ENCODE measurements at regions not wholly inside any gene's neighbourhood (a gene's known extent, or its start where the extent isn't known, plus 50 kb on each side); places are given as distances from the start of the nearest gene placed in this dataset.

DNA sequence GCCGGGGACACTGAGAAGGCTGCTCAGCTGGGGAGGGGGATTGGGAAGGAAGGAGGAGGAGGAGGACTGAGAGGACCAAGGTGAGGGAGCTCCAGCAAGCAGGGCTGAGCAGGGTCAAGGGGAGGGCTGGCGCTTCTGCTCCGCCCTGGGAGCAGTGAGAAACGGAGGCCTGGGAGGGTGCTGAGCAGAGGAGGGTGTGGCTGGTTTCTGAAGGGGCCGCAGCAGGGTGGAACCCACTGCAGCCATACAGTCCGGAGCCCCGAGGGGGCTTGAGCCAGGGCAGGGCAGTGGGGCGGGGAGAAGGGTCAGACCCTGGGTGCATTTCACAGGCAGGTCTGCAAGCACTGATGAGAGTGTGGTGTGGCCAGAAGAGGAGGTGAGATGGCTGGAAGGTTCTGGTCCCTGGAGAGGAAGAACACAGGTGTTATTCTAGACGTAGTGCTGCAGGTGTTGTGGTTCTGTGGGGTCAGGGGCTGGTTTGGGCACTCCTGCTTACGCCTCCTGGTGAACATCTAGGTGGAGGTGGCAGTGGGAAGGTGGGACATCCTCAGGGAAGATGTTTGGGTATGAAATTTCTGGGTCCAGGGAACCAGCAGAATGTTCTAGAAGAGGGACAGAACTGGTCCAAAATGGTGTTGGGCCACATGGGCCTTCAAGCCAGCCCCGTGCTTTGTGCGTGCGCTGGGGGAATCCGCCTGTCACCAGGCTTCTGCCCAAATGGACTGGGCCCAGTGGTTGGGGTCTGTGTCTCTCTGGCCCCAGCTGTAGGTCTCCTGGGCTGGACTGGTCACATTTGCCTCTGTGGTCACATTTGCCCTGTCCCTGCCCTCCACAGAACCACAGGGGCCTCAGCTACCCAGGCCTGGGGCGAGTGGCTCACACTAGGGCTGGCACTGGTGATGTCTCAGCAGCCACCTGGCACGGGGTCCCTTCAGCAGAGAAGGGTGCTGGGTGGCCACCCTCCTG is 714.7 kb downstream of the BRD1 start:
- Histone ChIP-seq H3K36me3 (ENCODE audit: insufficient read depth in 1 of 2, low read depth in 1 of 2) (no peaks in the 10 kb centered on the region), H3K4me3 (no peak overlapping the region), H3K4me1 (no peaks in the 10 kb centered on the region), H3K27me3 (ENCODE audit: insufficient read depth in 3 of 3, low read length in 2 of 3) (peaks cover 0 to 8% (median 4%) of the 10 kb centered on the region in 3 donors), H3K9me3 (no peaks in the 10 kb centered on the region), H3K27ac (no peak overlapping the region)
- ATAC-seq = no peak
- TF ChIP-seq, protein P1, sequence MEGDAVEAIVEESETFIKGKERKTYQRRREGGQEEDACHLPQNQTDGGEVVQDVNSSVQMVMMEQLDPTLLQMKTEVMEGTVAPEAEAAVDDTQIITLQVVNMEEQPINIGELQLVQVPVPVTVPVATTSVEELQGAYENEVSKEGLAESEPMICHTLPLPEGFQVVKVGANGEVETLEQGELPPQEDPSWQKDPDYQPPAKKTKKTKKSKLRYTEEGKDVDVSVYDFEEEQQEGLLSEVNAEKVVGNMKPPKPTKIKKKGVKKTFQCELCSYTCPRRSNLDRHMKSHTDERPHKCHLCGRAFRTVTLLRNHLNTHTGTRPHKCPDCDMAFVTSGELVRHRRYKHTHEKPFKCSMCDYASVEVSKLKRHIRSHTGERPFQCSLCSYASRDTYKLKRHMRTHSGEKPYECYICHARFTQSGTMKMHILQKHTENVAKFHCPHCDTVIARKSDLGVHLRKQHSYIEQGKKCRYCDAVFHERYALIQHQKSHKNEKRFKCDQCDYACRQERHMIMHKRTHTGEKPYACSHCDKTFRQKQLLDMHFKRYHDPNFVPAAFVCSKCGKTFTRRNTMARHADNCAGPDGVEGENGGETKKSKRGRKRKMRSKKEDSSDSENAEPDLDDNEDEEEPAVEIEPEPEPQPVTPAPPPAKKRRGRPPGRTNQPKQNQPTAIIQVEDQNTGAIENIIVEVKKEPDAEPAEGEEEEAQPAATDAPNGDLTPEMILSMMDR (IDR thresholded peaks at IDR 0.05) = no peak
- intact Hi-C loops (cut with DNase I) = no loop called here
- no peak for DNase-seq
- 69 to 77% (median 75%) methylated on average over 16 of the region's 16 CpGs for WGBS, 3 donors

DNA sequence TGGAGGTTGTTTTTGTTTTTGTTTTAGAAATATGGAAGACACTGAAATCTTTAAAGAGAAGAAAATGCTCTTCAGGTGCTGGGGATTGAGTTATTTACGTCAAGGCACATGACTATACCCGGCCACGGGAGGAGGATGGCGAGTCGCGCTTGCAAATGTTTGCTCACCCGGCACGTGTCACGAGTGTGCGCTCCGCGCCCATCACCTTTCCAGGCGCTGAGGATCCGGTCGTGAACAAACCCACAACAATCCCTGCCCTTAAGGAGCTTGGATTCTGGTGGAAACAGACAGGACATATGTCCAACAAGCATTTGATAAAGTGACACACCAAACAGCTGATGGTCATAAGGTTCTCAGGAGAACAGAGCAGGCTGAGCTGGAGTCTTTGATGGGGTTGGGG is 715.5 kb downstream of the BRD1 start:
- ATAC-seq = no peak
- H3K27me3 ChIP-seq (ENCODE audit: insufficient read depth in 3 of 3, low read length in 2 of 3) = peaks cover 0 to 8% (median 2%) of the 10 kb centered on the region in 3 donors
- 84 to 87% (median 86%) methylated on average over 15 of the region's 15 CpGs for WGBS, 3 donors

DNA sequence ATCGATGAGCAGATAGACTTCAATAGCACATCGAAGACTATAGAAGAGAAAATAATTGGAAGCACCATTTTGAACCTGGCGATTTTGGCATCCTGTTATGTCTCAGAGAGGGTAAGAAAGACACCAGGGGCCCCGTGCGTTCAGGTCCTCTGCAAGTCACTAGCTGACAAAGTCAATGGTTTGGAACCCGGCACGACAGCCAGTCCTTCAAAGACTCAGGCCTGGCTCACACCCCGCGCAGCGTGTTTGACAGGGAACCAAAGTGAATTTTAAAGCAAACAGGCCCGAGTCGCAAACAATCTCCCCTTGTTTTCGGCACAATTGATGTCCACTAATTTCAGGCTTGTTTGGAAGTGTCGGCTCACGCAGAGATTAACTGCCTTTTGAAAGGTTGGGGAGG is 716.6 kb downstream of the BRD1 start:
- intact Hi-C loops (cut with DNase I) = no loop called here
- TF ChIP-seq, protein P1 (IDR thresholded peaks at IDR 0.05) = no peak
- DNase-seq (no peak), ATAC-seq (no peak)
- Histone ChIP-seq H3K27me3 (ENCODE audit: insufficient read depth in 3 of 3, low read length in 2 of 3) (peaks cover 0 to 8% (median 2%) of the 10 kb centered on the region in 3 donors), H3K4me1 (no peaks in the 10 kb centered on the region), H3K4me3 (no peak overlapping the region), H3K27ac (no peak overlapping the region), H3K36me3 (ENCODE audit: insufficient read depth in 1 of 2, low read depth in 1 of 2) (no peaks in the 10 kb centered on the region), H3K9me3 (no peaks in the 10 kb centered on the region)
- 53 to 59% (median 55%) methylated on average over 15 of the region's 15 CpGs for WGBS, 3 donors

More for the DNA sequence above, 715.5 kb downstream of the BRD1 start:
- no peak overlapping the region for H3K4me3 ChIP-seq
- H3K27ac ChIP-seq = no peak overlapping the region
- no peaks in the 10 kb centered on the region for H3K9me3 ChIP-seq
- TF ChIP-seq, protein P1 (IDR thresholded peaks at IDR 0.05) = no peak
- no peaks in the 10 kb centered on the region for H3K36me3 ChIP-seq (ENCODE audit: insufficient read depth in 1 of 2, low read depth in 1 of 2)
- H3K4me1 ChIP-seq = no peaks in the 10 kb centered on the region
- intact Hi-C loops (cut with DNase I) = no loop called here
- no peak for DNase-seq

DNA sequence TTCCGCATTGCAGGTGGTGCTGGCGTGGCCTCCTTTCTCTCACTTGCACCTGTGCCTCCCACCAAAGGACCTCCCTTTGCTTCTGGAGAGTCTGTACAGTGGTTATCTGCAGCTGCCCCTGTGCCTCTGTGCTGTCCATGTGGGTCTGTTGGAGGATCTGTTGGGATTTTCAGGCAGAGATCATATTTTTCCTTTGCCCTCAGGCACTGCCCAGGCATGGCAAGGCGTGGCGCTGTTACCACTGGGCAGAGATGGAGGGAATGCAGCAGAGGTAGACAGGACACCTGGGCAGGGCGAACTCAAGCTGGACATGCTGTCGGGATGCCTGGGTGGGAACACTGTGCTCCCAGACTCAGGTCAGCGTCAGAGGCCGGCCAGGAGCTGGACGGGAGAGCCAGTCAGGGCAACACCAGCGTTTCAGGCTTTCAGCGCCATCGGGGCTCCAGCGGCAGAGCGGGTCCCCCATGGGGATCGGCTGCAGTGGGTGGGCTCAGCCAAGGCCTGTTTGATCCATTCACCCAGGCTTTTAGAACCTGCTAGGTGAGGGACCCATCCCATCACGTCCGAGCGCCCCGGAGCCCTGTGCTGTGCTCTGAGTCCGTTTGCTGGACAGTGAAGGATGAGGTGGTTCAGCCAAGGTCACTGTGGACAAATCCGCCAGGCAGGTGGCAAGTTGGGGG is 718.9 kb downstream of the BRD1 start:
- 61 to 69% (median 68%) methylated on average over 20 to 21 of the region's 21 CpGs for WGBS, 3 donors
- DNase-seq = no peak
- H3K27me3 ChIP-seq (ENCODE audit: insufficient read depth in 3 of 3, low read length in 2 of 3) = peaks cover 0 to 8% (median 2%) of the 10 kb centered on the region in 3 donors
- ATAC-seq = no peak
- intact Hi-C loops (cut with DNase I) = no loop called here
- no peaks in the 10 kb centered on the region for H3K36me3 ChIP-seq (ENCODE audit: insufficient read depth in 1 of 2, low read depth in 1 of 2)
- H3K27ac ChIP-seq = no peak overlapping the region
- TF ChIP-seq, protein P1 (IDR thresholded peaks at IDR 0.05) = no peak
- H3K9me3 ChIP-seq = no peaks in the 10 kb centered on the region
- H3K4me1 ChIP-seq = no peaks in the 10 kb centered on the region
- no peak overlapping the region for H3K4me3 ChIP-seq

Data from psoas muscle (tissue), 7 donors.